ENCODE measurements at regions not wholly inside any gene's neighbourhood (a gene's known extent, or its start where the extent isn't known, plus 50 kb on each side); places are given as distances from the start of the nearest gene placed in this dataset.

GRCh38 chr18:37965572-37965970, 400.0 kb upstream of the CELF4 start:
- ChIA-PET CTCF (no interaction called here), SMC1A (ENCODE audit: uncharacterized antibody, unreplicated experiment) (no interaction called here), RAD21 (ENCODE audit: unreplicated experiment) (no interaction called here), POLR2A (no interaction called here)
- no peaks in the 10 kb centered on the region for H3K36me3 ChIP-seq (ENCODE audit: control insufficient read depth in 2 of 2, insufficient read depth in 2 of 2, low read length in 1 of 2)
- no peak overlapping the region for H3K4me3 ChIP-seq
- no peak overlapping the region for H3K9ac ChIP-seq (ENCODE audit: control insufficient read depth, insufficient read depth, low read length)
- no TSS peak for BruUV-seq (replicated peaks)
- no peaks in the 10 kb centered on the region for H3K9me3 ChIP-seq (replicated peaks; ENCODE audit: control insufficient read depth, insufficient read depth, low read length)
- ATAC-seq (no peak), DNase-seq (ENCODE audit: low read depth, low spot score) (no peak), FAIRE-seq (no peak)
- no peak overlapping the region for H3K4me2 ChIP-seq (ENCODE audit: control insufficient read depth, insufficient read depth)
- 0% methylated on average over 1 of the region's 1 CpG for WGBS (ENCODE audit: insufficient coverage, insufficient replicate concordance, low lambda C conversion rate, missing lambda C conversion rate)
- H3K27ac ChIP-seq (ENCODE audit: control insufficient read depth, insufficient read depth) = no peak overlapping the region
- H3K79me2 ChIP-seq (ENCODE audit: control insufficient read depth, insufficient read depth, low read length) = no peaks in the 10 kb centered on the region
- no peaks in the 10 kb centered on the region for H3K4me1 ChIP-seq (ENCODE audit: control insufficient read depth, insufficient read depth, low read length)
- no peaks in the 10 kb centered on the region for H3K27me3 ChIP-seq (replicated peaks in 1 of 2; ENCODE audit: control insufficient read depth in 2 of 2, insufficient read depth in 2 of 2, low read length in 1 of 2)
- in situ Hi-C loops (cut with MboI) = no loop called here
- no peaks in the 10 kb centered on the region for H4K20me1 ChIP-seq (ENCODE audit: control insufficient read depth, insufficient read depth)
- H2AFZ ChIP-seq (ENCODE audit: control insufficient read depth, low read depth, low read length) = no peak overlapping the region
- intact Hi-C loops (cut with micrococcal nuclease; ENCODE audit: unreplicated experiment) = no loop called here
- TF ChIP-seq LARP7 (IDR thresholded peaks at IDR 0.05) (no peak), CEBPB (IDR thresholded peaks at IDR 0.05; ENCODE audit: borderline replicate concordance in 1 of 2, low read depth in 2 of 2, low read length in 2 of 2) (no peak), SMC3 (IDR thresholded peaks at IDR 0.05; ENCODE audit: borderline replicate concordance, low read length) (no peak), IRF5 (IDR thresholded peaks at IDR 0.05; ENCODE audit: borderline replicate concordance) (no peak), CHD4 (IDR thresholded peaks at IDR 0.05) (no peak), NFXL1 (IDR thresholded peaks at IDR 0.05; ENCODE audit: borderline replicate concordance) (no peak), EED (IDR thresholded peaks at IDR 0.05; ENCODE audit: low read depth) (no peak), RAD51 (IDR thresholded peaks at IDR 0.05) (no peak), ZNF274 (IDR thresholded peaks at IDR 0.05; ENCODE audit: insufficient read depth, insufficient read length) (no peak), SMARCA5 (IDR thresholded peaks at IDR 0.05) (no peak), USF1 (IDR thresholded peaks at IDR 0.05; ENCODE audit: borderline replicate concordance, extremely low read length, insufficient read depth, low read depth, low read length) (no peak)
- TF ChIP-seq, protein P1, sequence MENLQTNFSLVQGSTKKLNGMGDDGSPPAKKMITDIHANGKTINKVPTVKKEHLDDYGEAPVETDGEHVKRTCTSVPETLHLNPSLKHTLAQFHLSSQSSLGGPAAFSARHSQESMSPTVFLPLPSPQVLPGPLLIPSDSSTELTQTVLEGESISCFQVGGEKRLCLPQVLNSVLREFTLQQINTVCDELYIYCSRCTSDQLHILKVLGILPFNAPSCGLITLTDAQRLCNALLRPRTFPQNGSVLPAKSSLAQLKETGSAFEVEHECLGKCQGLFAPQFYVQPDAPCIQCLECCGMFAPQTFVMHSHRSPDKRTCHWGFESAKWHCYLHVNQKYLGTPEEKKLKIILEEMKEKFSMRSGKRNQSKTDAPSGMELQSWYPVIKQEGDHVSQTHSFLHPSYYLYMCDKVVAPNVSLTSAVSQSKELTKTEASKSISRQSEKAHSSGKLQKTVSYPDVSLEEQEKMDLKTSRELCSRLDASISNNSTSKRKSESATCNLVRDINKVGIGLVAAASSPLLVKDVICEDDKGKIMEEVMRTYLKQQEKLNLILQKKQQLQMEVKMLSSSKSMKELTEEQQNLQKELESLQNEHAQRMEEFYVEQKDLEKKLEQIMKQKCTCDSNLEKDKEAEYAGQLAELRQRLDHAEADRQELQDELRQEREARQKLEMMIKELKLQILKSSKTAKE (IDR thresholded peaks at IDR 0.05; ENCODE audit: low read depth, poor library complexity, severe bottlenecking) = no peak
- TF ChIP-seq, protein P2, sequence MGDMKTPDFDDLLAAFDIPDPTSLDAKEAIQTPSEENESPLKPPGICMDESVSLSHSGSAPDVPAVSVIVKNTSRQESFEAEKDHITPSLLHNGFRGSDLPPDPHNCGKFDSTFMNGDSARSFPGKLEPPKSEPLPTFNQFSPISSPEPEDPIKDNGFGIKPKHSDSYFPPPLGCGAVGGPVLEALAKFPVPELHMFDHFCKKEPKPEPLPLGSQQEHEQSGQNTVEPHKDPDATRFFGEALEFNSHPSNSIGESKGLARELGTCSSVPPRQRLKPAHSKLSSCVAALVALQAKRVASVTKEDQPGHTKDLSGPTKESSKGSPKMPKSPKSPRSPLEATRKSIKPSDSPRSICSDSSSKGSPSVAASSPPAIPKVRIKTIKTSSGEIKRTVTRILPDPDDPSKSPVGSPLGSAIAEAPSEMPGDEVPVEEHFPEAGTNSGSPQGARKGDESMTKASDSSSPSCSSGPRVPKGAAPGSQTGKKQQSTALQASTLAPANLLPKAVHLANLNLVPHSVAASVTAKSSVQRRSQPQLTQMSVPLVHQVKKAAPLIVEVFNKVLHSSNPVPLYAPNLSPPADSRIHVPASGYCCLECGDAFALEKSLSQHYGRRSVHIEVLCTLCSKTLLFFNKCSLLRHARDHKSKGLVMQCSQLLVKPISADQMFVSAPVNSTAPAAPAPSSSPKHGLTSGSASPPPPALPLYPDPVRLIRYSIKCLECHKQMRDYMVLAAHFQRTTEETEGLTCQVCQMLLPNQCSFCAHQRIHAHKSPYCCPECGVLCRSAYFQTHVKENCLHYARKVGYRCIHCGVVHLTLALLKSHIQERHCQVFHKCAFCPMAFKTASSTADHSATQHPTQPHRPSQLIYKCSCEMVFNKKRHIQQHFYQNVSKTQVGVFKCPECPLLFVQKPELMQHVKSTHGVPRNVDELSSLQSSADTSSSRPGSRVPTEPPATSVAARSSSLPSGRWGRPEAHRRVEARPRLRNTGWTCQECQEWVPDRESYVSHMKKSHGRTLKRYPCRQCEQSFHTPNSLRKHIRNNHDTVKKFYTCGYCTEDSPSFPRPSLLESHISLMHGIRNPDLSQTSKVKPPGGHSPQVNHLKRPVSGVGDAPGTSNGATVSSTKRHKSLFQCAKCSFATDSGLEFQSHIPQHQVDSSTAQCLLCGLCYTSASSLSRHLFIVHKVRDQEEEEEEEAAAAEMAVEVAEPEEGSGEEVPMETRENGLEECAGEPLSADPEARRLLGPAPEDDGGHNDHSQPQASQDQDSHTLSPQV (IDR thresholded peaks at IDR 0.05) = no peak

Measured in GM12878 (cell line).